ENCODE measurements at regions not wholly inside any gene's neighbourhood (a gene's known extent, or its start where the extent isn't known, plus 50 kb on each side); places are given as distances from the start of the nearest gene placed in this dataset.

GRCh38 chr5:99305045-99305580, 376.3 kb upstream of the CHD1 start:
- no peaks in the 10 kb centered on the region for H3K27me3 ChIP-seq (ENCODE audit: insufficient read depth in 3 of 3, low read length in 2 of 3)
- TF ChIP-seq CTCF (IDR thresholded peaks at IDR 0.05), result no peak
- no peaks in the 10 kb centered on the region for H3K9me3 ChIP-seq
- DNase-seq, result no peak
- intact Hi-C loops (cut with DNase I), result no loop called here
- H3K4me1 ChIP-seq, result no peaks in the 10 kb centered on the region
- H3K27ac ChIP-seq, result no peak overlapping the region
- ATAC-seq, result no peak
- WGBS, 3 donors, result 25 to 49% (median 36%) methylated on average over 4 of the region's 4 CpGs
- H3K36me3 ChIP-seq (ENCODE audit: insufficient read depth in 1 of 2, low read depth in 1 of 2), result no peaks in the 10 kb centered on the region
- H3K4me3 ChIP-seq, result no peak overlapping the region

- intact Hi-C loops (cut with DNase I), result no loop called here
- Histone ChIP-seq H3K9me3 (no peaks in the 10 kb centered on the region), H3K4me1 (no peaks in the 10 kb centered on the region), H3K27me3 (ENCODE audit: insufficient read depth in 3 of 3, low read length in 2 of 3) (no peaks in the 10 kb centered on the region), H3K4me3 (no peak overlapping the region), H3K36me3 (ENCODE audit: insufficient read depth in 1 of 2, low read depth in 1 of 2) (no peaks in the 10 kb centered on the region), H3K27ac (no peak overlapping the region)
- WGBS, 3 donors, result 90 to 93% (median 91%) methylated on average over 1 of the region's 1 CpG
- ATAC-seq (no peak), DNase-seq (no peak)
- TF ChIP-seq CTCF (IDR thresholded peaks at IDR 0.05), result no peak
Measured at GRCh38 chr5:99285606-99286005, 356.8 kb upstream of the CHD1 start.

GRCh38 chr5:99275128-99275527, 346.3 kb upstream of the CHD1 start:
- intact Hi-C loops (cut with DNase I), result no loop called here
- 82 to 90% (median 89%) methylated on average over 1 of the region's 1 CpG for WGBS, 3 donors

GRCh38 chr5:99272576-99272975, 343.8 kb upstream of the CHD1 start:
- Histone ChIP-seq H3K4me1 (no peaks in the 10 kb centered on the region), H3K4me3 (no peak overlapping the region), H3K27me3 (ENCODE audit: insufficient read depth in 3 of 3, low read length in 2 of 3) (no peaks in the 10 kb centered on the region), H3K36me3 (ENCODE audit: insufficient read depth in 1 of 2, low read depth in 1 of 2) (no peaks in the 10 kb centered on the region), H3K9me3 (no peaks in the 10 kb centered on the region), H3K27ac (no peak overlapping the region)
- no peak for ATAC-seq
- intact Hi-C loops (cut with DNase I), result no loop called here
- WGBS, 3 donors, result 34 to 49% (median 46%) methylated on average over 2 of the region's 2 CpGs
- DNase-seq, result no peak
- TF ChIP-seq CTCF (IDR thresholded peaks at IDR 0.05), result no peak

More at GRCh38 chr5:99275128-99275527, 346.3 kb upstream of the CHD1 start:
- ATAC-seq, result no peak
- no peak for DNase-seq
- H3K4me3 ChIP-seq, result no peak overlapping the region
- no peaks in the 10 kb centered on the region for H3K4me1 ChIP-seq
- no peak for TF ChIP-seq CTCF (IDR thresholded peaks at IDR 0.05)
- no peak overlapping the region for H3K27ac ChIP-seq
- H3K27me3 ChIP-seq (ENCODE audit: insufficient read depth in 3 of 3, low read length in 2 of 3), result no peaks in the 10 kb centered on the region
- no peaks in the 10 kb centered on the region for H3K9me3 ChIP-seq
- no peaks in the 10 kb centered on the region for H3K36me3 ChIP-seq (ENCODE audit: insufficient read depth in 1 of 2, low read depth in 1 of 2)

GRCh38 chr5:99258819-99259218, 330.0 kb upstream of the CHD1 start:
- ATAC-seq (no peak), DNase-seq (no peak)
- H3K27ac ChIP-seq, result no peak overlapping the region
- 46 to 70% (median 65%) methylated on average over 2 of the region's 2 CpGs for WGBS, 3 donors
- peaks cover 6% of the 10 kb centered on the region for H3K9me3 ChIP-seq
- no peak overlapping the region for H3K4me3 ChIP-seq
- no peaks in the 10 kb centered on the region for H3K4me1 ChIP-seq
- intact Hi-C loops (cut with DNase I), result no loop called here
- no peaks in the 10 kb centered on the region for H3K36me3 ChIP-seq (ENCODE audit: insufficient read depth in 1 of 2, low read depth in 1 of 2)
- TF ChIP-seq CTCF (IDR thresholded peaks at IDR 0.05), result no peak
- H3K27me3 ChIP-seq (ENCODE audit: insufficient read depth in 3 of 3, low read length in 2 of 3), result no peaks in the 10 kb centered on the region
